ENCODE measurements at regions not wholly inside any gene's neighbourhood (a gene's known extent, or its start where the extent isn't known, plus 50 kb on each side); places are given as distances from the start of the nearest gene placed in this dataset.
A peak's percentile ranks its signal among the peaks of the same experiment; 100 is the strongest.
"Not testable (repeated sequence)": the region's sequence is repeated elsewhere in the genome, so short reads cannot be mapped to it uniquely, and the experiment has no call there.

DNA sequence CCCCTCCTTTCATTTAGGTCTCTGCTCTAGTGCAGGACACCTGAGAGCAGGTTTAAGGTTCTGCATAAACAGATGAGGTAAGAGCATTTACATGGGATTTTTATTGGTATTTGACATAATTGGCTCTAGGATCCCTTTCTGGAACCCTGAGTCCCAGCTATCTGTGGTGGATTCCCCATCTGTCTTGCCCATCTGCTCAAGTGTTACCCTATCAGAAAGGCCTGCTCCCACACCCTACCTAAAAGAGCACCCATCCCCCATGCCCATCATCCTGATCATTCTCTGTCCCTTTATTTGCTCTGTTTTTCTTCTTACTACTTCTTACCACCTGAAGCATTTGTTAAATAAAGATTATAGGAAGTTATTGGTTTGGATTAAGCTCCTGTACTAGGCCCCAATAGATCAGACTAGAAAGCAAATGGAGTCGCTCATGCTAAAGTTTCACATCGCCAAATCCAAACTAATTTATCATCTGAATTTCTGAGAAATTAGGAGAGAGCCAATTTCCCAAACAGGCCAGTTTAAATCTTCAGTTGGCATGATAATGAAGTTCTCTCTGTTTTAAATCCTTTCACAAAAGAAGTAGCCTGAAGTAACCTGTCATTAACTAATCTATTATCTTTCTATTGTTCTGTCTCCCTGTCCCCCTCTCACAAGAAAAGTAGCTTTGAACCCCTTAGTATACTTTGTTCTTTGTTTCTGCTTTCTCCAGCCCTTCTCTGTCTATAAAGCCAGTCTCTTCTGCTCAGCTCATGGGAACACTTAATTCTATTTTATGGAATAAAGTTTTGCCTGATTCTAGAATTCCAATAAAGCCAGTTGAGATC lies 178.6 kb downstream of the ZNF674 start:
- DNase-seq (ENCODE audit: low read depth): no peak

GRCh38 chrX:46354481-46354880 lies 190.7 kb downstream of the ZNF674 start:
- DNase-seq (ENCODE audit: low read depth): no peak

GRCh38 chrX:46341767-46342322 lies 203.4 kb downstream of the ZNF674 start:
- DNase-seq (ENCODE audit: low read depth): no peak

DNA sequence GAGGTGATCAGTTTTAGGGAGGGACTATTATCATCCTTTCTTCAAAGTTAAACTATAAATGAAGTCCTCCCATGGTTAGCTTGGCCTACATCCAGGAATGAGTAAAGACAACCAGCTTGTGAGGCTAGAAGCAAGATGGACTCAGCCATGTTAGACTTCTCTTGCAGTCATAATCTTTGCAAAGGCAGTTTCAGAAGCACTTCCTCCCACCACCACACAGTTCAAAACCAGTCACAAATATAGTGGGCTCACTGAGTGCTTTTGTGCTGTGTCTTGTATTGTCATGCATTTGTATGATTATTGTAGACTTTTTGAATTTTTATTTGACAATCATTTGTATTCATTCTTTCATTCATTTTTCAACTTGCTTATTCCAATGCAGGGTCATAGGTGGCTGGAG lies 204.5 kb downstream of the ZNF674 start:
- DNase-seq (ENCODE audit: low read depth): no peak

DNA sequence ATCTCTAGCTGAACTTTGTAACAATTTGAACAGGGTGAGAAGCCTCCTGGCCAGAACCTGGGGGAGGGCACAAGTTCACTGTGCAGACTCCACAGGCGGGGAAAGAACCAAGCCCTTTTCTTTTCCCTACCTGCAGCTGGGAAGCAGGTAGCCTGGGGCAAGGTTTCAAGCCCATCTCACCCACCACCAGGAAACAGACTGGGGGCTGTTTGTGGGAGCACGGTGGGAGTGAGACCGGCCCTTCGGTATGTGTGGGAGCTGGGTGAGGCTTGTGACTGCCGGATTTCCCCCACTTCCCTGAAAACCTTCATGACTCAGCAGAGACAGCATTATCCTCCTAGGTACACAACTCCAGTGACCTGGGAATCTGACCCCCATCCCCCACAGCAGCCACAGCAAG lies 211.7 kb downstream of the ZNF674 start:
- DNase-seq (ENCODE audit: low read depth): peak; percentile 24

DNA sequence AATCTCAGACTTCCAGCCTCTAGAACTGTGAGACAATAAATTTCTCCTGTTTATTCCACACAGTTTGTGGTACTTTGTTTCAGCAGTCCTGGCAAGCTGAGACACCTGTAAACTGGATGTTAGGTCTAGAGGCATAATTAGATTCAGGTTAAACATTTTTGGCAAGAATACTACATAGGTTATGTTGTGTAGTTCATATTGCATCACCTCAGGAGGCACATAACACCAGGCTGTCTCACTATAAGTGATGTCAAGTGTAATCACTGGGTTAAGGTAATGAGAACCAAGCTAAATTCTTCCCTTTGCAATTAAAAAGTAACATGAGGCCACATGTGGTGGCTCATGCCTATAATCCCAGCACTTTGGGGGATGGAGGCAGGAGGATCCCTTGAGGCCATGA lies 214.2 kb downstream of the ZNF674 start:
- no peak for DNase-seq (ENCODE audit: low read depth)

DNA sequence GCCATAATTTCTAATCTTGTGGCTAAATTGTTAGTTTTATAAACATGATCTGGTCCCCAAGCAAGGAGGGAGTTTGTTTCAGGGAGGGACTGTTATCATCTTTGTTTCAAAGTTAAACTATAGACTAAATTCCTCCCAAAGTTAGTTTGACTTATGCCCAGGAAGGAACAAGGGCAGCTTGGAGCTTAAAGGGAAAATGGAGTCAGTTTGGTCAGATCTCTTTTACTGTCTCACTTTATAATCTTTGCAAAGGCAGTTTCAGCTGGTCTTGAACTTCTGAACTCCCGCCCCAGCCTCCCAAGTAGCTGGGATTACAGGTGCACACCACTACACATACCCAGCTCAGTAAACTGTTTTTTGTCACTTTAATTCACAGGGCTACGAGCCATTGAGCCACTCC lies 214.7 kb downstream of the ZNF674 start:
- no peak for DNase-seq (ENCODE audit: low read depth)

- DNase-seq (ENCODE audit: low read depth): no peak
Measured at GRCh38 chrX:46328133-46328532, 217.1 kb downstream of the ZNF674 start.

DNA sequence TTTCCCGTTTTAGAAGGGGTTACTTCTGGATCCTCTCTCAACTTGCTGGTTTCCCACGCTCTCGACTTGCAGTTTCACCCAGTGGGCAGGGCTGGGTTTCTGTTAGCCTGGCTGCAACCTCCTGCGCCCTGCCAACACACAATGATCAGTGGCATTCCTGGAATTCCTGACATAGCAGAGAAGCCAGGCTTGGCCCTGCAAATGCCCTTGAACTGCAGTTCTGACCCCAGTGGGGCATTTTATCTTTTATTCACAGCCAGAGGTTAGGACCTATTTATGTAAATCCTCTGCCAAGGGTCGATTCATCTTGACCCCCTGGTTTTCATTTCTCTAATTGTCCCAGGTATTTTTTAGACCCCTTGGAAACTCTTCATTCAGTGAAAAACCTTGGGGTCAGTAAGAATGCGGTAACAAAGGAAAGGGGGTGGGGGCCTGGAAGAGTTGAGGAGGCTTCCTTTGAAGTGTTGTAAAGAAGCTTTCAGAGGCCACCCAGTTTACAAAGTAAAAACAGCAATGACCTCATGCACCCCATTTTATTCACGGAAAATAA lies 217.6 kb downstream of the ZNF674 start:
- DNase-seq (ENCODE audit: low read depth): peak; percentile 74

DNA sequence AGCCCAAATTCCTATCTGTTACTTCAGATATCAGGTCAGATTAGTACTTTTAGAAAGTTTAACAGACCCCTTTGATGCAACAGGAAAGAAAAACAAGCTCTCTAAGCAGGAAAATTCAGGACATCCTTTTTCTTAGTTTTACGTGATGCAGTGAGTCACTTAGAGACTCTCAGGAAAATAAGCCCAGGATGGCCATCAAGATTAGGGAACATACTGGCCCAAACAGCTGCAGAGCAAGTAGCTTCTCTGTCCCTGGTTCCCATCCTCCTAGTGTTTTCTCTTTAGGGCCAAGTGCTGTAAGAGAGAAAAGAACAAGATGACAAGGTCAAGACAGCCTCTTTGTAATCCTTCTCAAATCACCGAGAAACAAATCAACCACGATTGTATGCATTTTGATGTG lies 219.1 kb downstream of the ZNF674 start:
- peak; percentile 33 for DNase-seq (ENCODE audit: low read depth)

DNA sequence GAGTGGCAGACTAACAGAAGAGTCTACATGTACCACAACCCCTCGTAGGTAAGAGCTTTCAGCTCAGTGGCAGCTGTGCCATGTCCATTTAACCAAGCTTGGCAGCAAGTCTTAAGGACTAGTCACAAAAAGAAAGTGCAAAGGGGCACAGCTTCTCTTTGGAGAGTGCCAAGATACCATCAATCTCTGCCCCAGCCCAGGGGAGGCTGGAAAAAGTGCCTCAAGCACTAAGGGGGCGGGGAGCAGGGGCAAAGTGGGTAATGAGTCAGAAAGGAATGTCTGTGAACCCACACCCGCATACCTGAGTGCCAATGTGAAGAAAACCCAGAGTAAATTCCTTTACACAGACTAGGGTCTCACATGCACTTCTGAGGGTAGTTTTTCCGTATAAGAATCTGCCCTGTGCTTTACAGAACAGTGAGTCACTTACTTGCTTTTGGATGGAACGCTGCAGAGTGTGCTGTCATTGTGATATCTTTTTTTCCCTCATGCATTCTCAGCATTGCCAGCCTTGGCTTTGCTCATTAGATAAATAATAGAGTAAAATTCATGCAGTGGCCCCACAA lies 219.8 kb downstream of the ZNF674 start:
- peak; percentile 77 for DNase-seq (ENCODE audit: low read depth)

DNA sequence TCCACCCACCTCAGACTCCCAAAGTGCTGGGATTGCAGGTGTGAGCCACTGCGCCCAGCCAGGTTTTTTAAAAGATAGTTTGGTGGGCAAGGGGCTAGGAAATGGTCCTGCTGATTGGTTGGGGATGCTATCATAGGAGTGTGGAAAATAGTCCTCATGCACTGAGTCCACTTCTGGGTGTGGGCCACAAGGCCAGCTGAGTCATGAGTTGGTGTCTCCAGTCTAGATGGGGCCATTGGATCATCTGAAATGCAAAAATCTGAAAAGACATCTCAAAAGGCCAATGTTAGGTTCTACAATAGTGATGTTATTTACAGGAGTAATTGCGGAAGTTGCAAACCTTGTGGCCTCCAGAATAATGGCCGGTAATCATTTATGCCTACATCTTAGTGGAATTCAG lies 221.1 kb downstream of the ZNF674 start:
- no peak for DNase-seq (ENCODE audit: low read depth)

GRCh38 chrX:46322929-46323328 lies 222.3 kb downstream of the ZNF674 start:
- not testable (repeated sequence) for DNase-seq (ENCODE audit: low read depth)

DNA sequence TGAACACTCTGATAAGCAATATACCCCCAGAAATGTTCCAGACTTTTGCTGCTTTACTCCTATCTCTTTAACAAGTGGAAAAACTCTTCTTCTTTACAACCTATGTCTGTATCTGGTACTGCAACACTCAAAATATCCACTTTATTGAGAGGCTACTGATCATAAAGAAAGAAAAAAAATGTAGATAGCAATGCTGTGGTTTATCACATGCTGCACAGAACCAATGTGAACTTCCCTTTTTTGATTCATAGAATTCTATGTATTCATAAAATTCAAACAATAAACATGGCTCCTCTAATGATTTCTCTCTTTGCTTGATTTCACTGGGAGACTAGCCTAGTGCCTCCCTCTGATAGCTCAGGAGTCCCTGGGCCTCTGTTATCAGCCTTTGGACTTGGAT lies 223.5 kb downstream of the ZNF674 start:
- no peak for DNase-seq (ENCODE audit: low read depth)

GRCh38 chrX:46319750-46320149 lies 225.5 kb downstream of the ZNF674 start:
- DNase-seq (ENCODE audit: low read depth): no peak

DNA sequence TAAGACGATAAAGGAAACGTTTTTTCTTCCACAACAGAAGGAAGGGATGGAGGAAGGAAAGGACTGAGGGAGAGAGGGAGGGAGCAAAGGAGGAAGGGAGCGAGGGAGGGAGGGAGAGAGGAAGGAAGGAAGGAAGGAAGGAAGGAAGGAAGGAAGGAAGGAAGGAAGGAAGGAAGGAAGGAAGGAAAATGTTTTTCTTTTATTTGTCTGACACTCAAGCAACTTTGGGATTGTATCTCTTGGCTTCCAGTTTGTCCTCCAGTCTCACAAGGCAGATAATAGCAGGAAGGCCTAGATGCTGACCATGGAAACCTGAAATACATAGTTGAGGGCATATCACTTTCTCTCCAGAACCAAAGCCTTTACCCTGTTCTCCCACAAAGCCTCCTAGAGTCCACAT lies 226.7 kb downstream of the ZNF674 start:
- DNase-seq (ENCODE audit: low read depth): no peak

DNA sequence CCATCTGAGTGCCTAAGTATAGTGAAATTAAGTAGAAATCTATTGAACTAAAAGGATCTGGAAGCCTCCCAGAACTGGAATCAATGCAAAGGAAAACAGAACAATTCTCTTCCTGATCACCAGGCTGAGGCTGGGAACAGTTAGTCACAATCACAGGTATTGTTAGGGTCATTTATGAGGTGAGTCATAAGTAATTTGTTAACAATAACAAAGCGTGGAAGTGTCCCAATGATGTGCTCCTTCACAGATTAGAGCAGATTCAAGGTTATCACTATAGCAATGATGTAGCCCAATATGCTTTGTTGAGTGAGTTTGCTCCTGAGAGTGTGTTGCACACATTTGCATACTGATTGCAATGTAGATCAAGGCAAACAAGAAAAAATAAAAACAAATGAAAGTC lies 228.1 kb downstream of the ZNF674 start:
- DNase-seq (ENCODE audit: low read depth): no peak

DNA sequence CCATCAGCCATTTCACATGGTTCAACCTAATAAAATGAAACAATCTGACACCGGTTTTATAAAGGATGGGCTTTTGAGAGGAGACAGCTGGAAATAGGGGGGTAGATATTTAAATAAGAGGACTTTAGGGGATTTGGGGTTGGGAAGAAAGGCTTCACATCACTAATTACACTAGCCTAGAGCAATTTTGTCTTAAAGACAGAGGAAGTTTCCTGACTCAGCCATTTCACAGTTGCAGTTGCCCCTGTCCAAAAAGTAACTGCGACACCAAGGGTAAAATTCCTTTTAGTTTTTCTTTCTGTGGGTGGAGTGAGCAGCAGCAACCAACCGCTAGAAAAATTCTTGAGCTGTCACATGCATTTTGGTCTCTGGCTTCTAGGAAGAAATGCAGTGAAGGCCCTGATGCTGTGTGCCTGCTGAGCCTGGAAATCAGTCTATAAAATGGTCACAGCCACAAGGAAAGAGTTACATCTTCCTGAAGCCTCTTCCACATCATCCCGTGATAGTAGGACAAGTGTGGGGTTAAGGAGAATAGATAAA lies 233.6 kb downstream of the ZNF674 start:
- no peak for DNase-seq (ENCODE audit: low read depth)

- DNase-seq (ENCODE audit: low read depth): no peak
Measured at GRCh38 chrX:46310815-46311497, 234.3 kb downstream of the ZNF674 start.

- no peak for DNase-seq (ENCODE audit: low read depth)
Measured at GRCh38 chrX:46308110-46308509, 237.1 kb downstream of the ZNF674 start.

DNA sequence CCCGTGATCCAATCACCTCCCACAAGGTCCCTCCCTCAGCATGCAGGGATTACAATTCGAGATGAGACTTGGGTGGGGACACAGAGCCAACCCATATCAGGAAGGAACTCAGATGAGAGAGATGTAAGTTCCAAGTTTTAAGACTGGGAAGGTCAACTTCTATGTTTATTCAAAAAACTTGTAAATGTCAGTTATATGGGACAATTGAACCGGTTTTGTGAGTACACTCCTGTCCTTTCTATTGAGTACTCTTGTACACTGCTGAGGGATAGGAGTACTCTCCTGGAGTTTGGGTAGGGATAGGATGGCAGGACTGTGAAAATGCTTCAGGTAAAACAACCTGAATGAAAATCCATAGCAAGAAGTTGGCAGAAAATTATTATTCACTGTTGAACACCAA lies 239.1 kb downstream of the ZNF674 start:
- no peak for DNase-seq (ENCODE audit: low read depth)

GRCh38 chrX:46305431-46305830 lies 239.8 kb downstream of the ZNF674 start:
- no peak for DNase-seq (ENCODE audit: low read depth)
